ENCODE measurements at regions not wholly inside any gene's neighbourhood (a gene's known extent, or its start where the extent isn't known, plus 50 kb on each side); places are given as distances from the start of the nearest gene placed in this dataset.
"Not testable (repeated sequence)": the region's sequence is repeated elsewhere in the genome, so short reads cannot be mapped to it uniquely, and the experiment has no call there.

GRCh38 chr3:94787066-94787465, 724.2 kb downstream of the NSUN3 start:
- Mint-ChIP-seq H3K36me3 (ENCODE audit: insufficient read depth) (no peaks in the 10 kb centered on the region), H3K4me1 (ENCODE audit: low read depth in 2 of 2) (no peaks in the 10 kb centered on the region), H3K4me3 (no peak overlapping the region), H3K9me3 (peaks cover 0 to 6% of the 10 kb centered on the region in 2 donors), H3K27me3 (no peaks in the 10 kb centered on the region), H3K27ac (no peak overlapping the region)
- ATAC-seq (replicated peaks) = no peak
- DNase-seq = no peak

- no peaks in the 10 kb centered on the region for H3K27me3 Mint-ChIP-seq
- no peaks in the 10 kb centered on the region for H3K4me1 Mint-ChIP-seq (ENCODE audit: low read depth in 2 of 2)
- DNase-seq = no peak
- H3K27ac Mint-ChIP-seq = no peak overlapping the region
- H3K4me3 Mint-ChIP-seq = no peak overlapping the region
- ATAC-seq (replicated peaks) = no peak
- H3K36me3 Mint-ChIP-seq (ENCODE audit: insufficient read depth) = no peaks in the 10 kb centered on the region
- peaks cover 0 to 4% of the 10 kb centered on the region in 2 donors for H3K9me3 Mint-ChIP-seq
Observed at GRCh38 chr3:94787734-94788270, 724.9 kb downstream of the NSUN3 start.

GRCh38 chr3:94794563-94794962, 731.7 kb downstream of the NSUN3 start:
- Mint-ChIP-seq H3K4me3 (no peak overlapping the region), H3K27me3 (no peaks in the 10 kb centered on the region), H3K4me1 (ENCODE audit: low read depth in 2 of 2) (no peaks in the 10 kb centered on the region), H3K9me3 (peaks cover 2 to 10% of the 10 kb centered on the region in 2 donors), H3K36me3 (ENCODE audit: insufficient read depth) (no peaks in the 10 kb centered on the region), H3K27ac (no peak overlapping the region)
- no peak for ATAC-seq (replicated peaks)
- no peak for DNase-seq

- Mint-ChIP-seq H3K4me1 (ENCODE audit: low read depth in 2 of 2) (no peaks in the 10 kb centered on the region), H3K27ac (no peak overlapping the region), H3K27me3 (no peaks in the 10 kb centered on the region), H3K36me3 (ENCODE audit: insufficient read depth) (no peaks in the 10 kb centered on the region), H3K4me3 (no peak overlapping the region), H3K9me3 (peaks cover 0 to 5% of the 10 kb centered on the region in 2 donors)
- ATAC-seq (replicated peaks) (no peak), DNase-seq (no peak)
Observed at GRCh38 chr3:94799420-94800060, 736.7 kb downstream of the NSUN3 start.

GRCh38 chr3:94811836-94812235, 749.0 kb downstream of the NSUN3 start:
- ATAC-seq (replicated peaks) = no peak
- Mint-ChIP-seq H3K4me3 (no peak overlapping the region), H3K4me1 (ENCODE audit: low read depth in 2 of 2) (no peaks in the 10 kb centered on the region), H3K36me3 (ENCODE audit: insufficient read depth) (no peaks in the 10 kb centered on the region), H3K27me3 (no peaks in the 10 kb centered on the region), H3K9me3 (peaks cover 1 to 7% of the 10 kb centered on the region in 2 donors), H3K27ac (no peak overlapping the region)
- DNase-seq = no peak

- Mint-ChIP-seq H3K4me3 (no peak overlapping the region), H3K27ac (no peak overlapping the region), H3K27me3 (no peaks in the 10 kb centered on the region), H3K4me1 (ENCODE audit: low read depth in 2 of 2) (no peaks in the 10 kb centered on the region), H3K9me3 (peaks cover 0 to 3% of the 10 kb centered on the region in 2 donors), H3K36me3 (ENCODE audit: insufficient read depth) (no peaks in the 10 kb centered on the region)
- ATAC-seq (replicated peaks) = no peak
- DNase-seq = no peak
Observed at GRCh38 chr3:94821241-94821640, 758.4 kb downstream of the NSUN3 start.

- ATAC-seq (replicated peaks) (no peak), DNase-seq (no peak)
- no peak overlapping the region for H3K27ac Mint-ChIP-seq
- H3K4me3 Mint-ChIP-seq = no peak overlapping the region
- H3K4me1 Mint-ChIP-seq (ENCODE audit: low read depth in 2 of 2) = no peaks in the 10 kb centered on the region
- H3K9me3 Mint-ChIP-seq = peaks cover 0 to 3% of the 10 kb centered on the region in 2 donors
- H3K36me3 Mint-ChIP-seq (ENCODE audit: insufficient read depth) = no peaks in the 10 kb centered on the region
- no peaks in the 10 kb centered on the region for H3K27me3 Mint-ChIP-seq
Observed at GRCh38 chr3:94822298-94822697, 759.4 kb downstream of the NSUN3 start.

- not testable (repeated sequence) for H3K27ac Mint-ChIP-seq; H3K4me3 Mint-ChIP-seq; H3K4me1 Mint-ChIP-seq (ENCODE audit: low read depth in 2 of 2); H3K36me3 Mint-ChIP-seq (ENCODE audit: insufficient read depth); DNase-seq; ATAC-seq (replicated peaks); H3K9me3 Mint-ChIP-seq; H3K27me3 Mint-ChIP-seq
Observed at GRCh38 chr3:94846251-94846650, 783.4 kb downstream of the NSUN3 start.

- ATAC-seq (replicated peaks) (no peak), DNase-seq (no peak)
- Mint-ChIP-seq H3K36me3 (ENCODE audit: insufficient read depth) (no peaks in the 10 kb centered on the region), H3K27ac (no peak overlapping the region), H3K27me3 (no peaks in the 10 kb centered on the region), H3K4me1 (ENCODE audit: low read depth in 2 of 2) (no peaks in the 10 kb centered on the region), H3K4me3 (no peak overlapping the region), H3K9me3 (peaks cover 12 to 18% of the 10 kb centered on the region in 2 donors)
Observed at GRCh38 chr3:94862703-94863102, 799.8 kb downstream of the NSUN3 start.

GRCh38 chr3:94869059-94869547, 806.2 kb downstream of the NSUN3 start:
- ATAC-seq (replicated peaks) (no peak), DNase-seq (no peak)
- H3K9me3 Mint-ChIP-seq = peaks cover 7 to 9% of the 10 kb centered on the region in 2 donors
- H3K27ac Mint-ChIP-seq = no peak overlapping the region
- H3K4me3 Mint-ChIP-seq = no peak overlapping the region
- no peaks in the 10 kb centered on the region for H3K36me3 Mint-ChIP-seq (ENCODE audit: insufficient read depth)
- no peaks in the 10 kb centered on the region for H3K4me1 Mint-ChIP-seq (ENCODE audit: low read depth in 2 of 2)
- no peaks in the 10 kb centered on the region for H3K27me3 Mint-ChIP-seq

- no peak for DNase-seq
- Mint-ChIP-seq H3K9me3 (peaks cover 0 to 5% of the 10 kb centered on the region in 2 donors), H3K4me3 (no peak overlapping the region), H3K4me1 (ENCODE audit: low read depth in 2 of 2) (no peaks in the 10 kb centered on the region), H3K36me3 (ENCODE audit: insufficient read depth) (no peaks in the 10 kb centered on the region), H3K27ac (no peak overlapping the region), H3K27me3 (no peaks in the 10 kb centered on the region)
- ATAC-seq (replicated peaks) = no peak
Observed at GRCh38 chr3:94873751-94874150, 810.9 kb downstream of the NSUN3 start.

- peaks cover 0 to 5% of the 10 kb centered on the region in 2 donors for H3K9me3 Mint-ChIP-seq
- no peaks in the 10 kb centered on the region for H3K27me3 Mint-ChIP-seq
- ATAC-seq (replicated peaks) (no peak), DNase-seq (no peak)
- no peak overlapping the region for H3K4me3 Mint-ChIP-seq
- no peaks in the 10 kb centered on the region for H3K36me3 Mint-ChIP-seq (ENCODE audit: insufficient read depth)
- no peak overlapping the region for H3K27ac Mint-ChIP-seq
- no peaks in the 10 kb centered on the region for H3K4me1 Mint-ChIP-seq (ENCODE audit: low read depth in 2 of 2)
Observed at GRCh38 chr3:94875149-94875548, 812.3 kb downstream of the NSUN3 start.

- Mint-ChIP-seq H3K4me3 (no peak overlapping the region), H3K36me3 (ENCODE audit: insufficient read depth) (no peaks in the 10 kb centered on the region), H3K27ac (no peak overlapping the region), H3K27me3 (no peaks in the 10 kb centered on the region), H3K4me1 (ENCODE audit: low read depth in 2 of 2) (no peaks in the 10 kb centered on the region), H3K9me3 (peaks cover 3 to 5% of the 10 kb centered on the region in 2 donors)
- DNase-seq (no peak), ATAC-seq (replicated peaks) (no peak)
Observed at GRCh38 chr3:94887065-94887464, 824.2 kb downstream of the NSUN3 start.

- no peaks in the 10 kb centered on the region for H3K9me3 Mint-ChIP-seq
- no peak overlapping the region for H3K4me3 Mint-ChIP-seq
Observed at GRCh38 chr3:94896994-94897393, 834.1 kb downstream of the NSUN3 start.

More at GRCh38 chr3:94896994-94897393, 834.1 kb downstream of the NSUN3 start:
- no peaks in the 10 kb centered on the region for H3K36me3 Mint-ChIP-seq (ENCODE audit: insufficient read depth)
- H3K27me3 Mint-ChIP-seq = no peaks in the 10 kb centered on the region
- DNase-seq (no peak), ATAC-seq (replicated peaks) (no peak)
- no peaks in the 10 kb centered on the region for H3K4me1 Mint-ChIP-seq (ENCODE audit: low read depth in 2 of 2)
- H3K27ac Mint-ChIP-seq = no peak overlapping the region
